Astrocyte (in vitro differentiated cells and primary cell): ENCODE measurements at regions not wholly inside any gene's neighbourhood (a gene's known extent, or its start where the extent isn't known, plus 50 kb on each side); places are given as distances from the start of the nearest gene placed in this dataset.
A peak's percentile ranks its signal among the peaks of the same experiment; 100 is the strongest.

Source experiments
- DNase-seq: peaks from one replicate; pipeline ENCODE4 v3.0.0-alpha.2; 2010; ENCODE audit warnings: low read depth
- FAIRE-seq: peaks from 2 replicates; lab custom pipeline; 2011; peaks lifted over from hg19 to GRCh38; lab: Jason Lieb, UNC
- H2AFZ ChIP-seq: 2 replicates; pipeline ENCODE4 v1.6.0; 2012; ENCODE audit warnings: low read depth, low read length, inconsistent platforms
- H3K27ac ChIP-seq: 2 replicates; pipeline ENCODE4 v1.5.1; 2011; ENCODE audit warnings: low read depth, low read length, inconsistent platforms
- H3K27me3 ChIP-seq: 2 replicates; pipeline ENCODE4 v1.6.0; 2011; ENCODE audit warnings: low read length, inconsistent platforms; ENCODE audit not compliant: insufficient read depth
- H3K36me3 ChIP-seq: 2 replicates; pipeline ENCODE4 v1.5.1; 2011; ENCODE audit warnings: low read length, inconsistent platforms; ENCODE audit not compliant: insufficient read depth
- H3K4me1 ChIP-seq: 2 replicates; pipeline ENCODE4 v1.5.1; 2011; ENCODE audit warnings: low read length, inconsistent platforms; ENCODE audit not compliant: insufficient read depth
- H3K4me2 ChIP-seq: 2 replicates; pipeline ENCODE4 v1.6.0; 2012; ENCODE audit warnings: low read length, inconsistent platforms
- H3K4me3 ChIP-seq: 2 replicates; pipeline ENCODE4 v1.5.1; 2011; ENCODE audit warnings: low read depth, mild to moderate bottlenecking, low read length, inconsistent platforms; ENCODE audit not compliant: insufficient read depth
- H3K79me2 ChIP-seq: 2 replicates; pipeline ENCODE4 v1.6.0; 2012; ENCODE audit warnings: mild to moderate bottlenecking, low read length, inconsistent platforms; ENCODE audit not compliant: insufficient read depth
- H3K9ac ChIP-seq: 2 replicates; pipeline ENCODE4 v1.6.0; 2012; ENCODE audit warnings: mild to moderate bottlenecking, low read length, inconsistent platforms
- H3K9me3 ChIP-seq: 2 replicates; pipeline ENCODE4 v1.5.1; 2012; ENCODE audit warnings: low read depth, mild to moderate bottlenecking, low read length, inconsistent platforms; ENCODE audit not compliant: insufficient read depth
- H4K20me1 ChIP-seq: 2 replicates; pipeline ENCODE4 v1.6.0; 2012; ENCODE audit warnings: low read length, inconsistent platforms; ENCODE audit not compliant: insufficient read depth
- H3K27ac Mint-ChIP-seq: one replicate; pipeline ENCODE4 v1.8.0; 2021; ENCODE audit warnings: mild to moderate bottlenecking, mixed read lengths; ENCODE audit not compliant: unreplicated experiment
- H3K27me3 Mint-ChIP-seq: one replicate; pipeline ENCODE4 v1.8.0; 2021; ENCODE audit warnings: low read depth, mixed read lengths; ENCODE audit not compliant: unreplicated experiment
- H3K36me3 Mint-ChIP-seq: one replicate; pipeline ENCODE4 v1.8.0; 2021; ENCODE audit warnings: low read depth, mixed read lengths; ENCODE audit not compliant: unreplicated experiment
- H3K4me1 Mint-ChIP-seq: one replicate; pipeline ENCODE4 v1.8.0; 2021; ENCODE audit warnings: low read depth, mixed read lengths; ENCODE audit not compliant: unreplicated experiment
- H3K4me3 Mint-ChIP-seq: one replicate; pipeline ENCODE4 v1.8.0; 2021; ENCODE audit warnings: mild to moderate bottlenecking, moderate library complexity, mixed read lengths; ENCODE audit not compliant: unreplicated experiment
- H3K9me3 Mint-ChIP-seq: one replicate; pipeline ENCODE4 v1.8.0; 2021; ENCODE audit warnings: mild to moderate bottlenecking, mixed read lengths; ENCODE audit not compliant: unreplicated experiment
- EZH2 ChIP-seq: IDR thresholded peaks from 2 replicates; pipeline ENCODE4 v1.6.1; 2012; ENCODE audit warnings: mild to moderate bottlenecking, low read length, inconsistent platforms; ENCODE audit not compliant: insufficient read depth
- TF ChIP-seq, protein P1 (sequence below): IDR thresholded peaks from 2 replicates; pipeline ENCODE4 v1.5.1; 2011; ENCODE audit warnings: low read depth, mild to moderate bottlenecking, inconsistent platforms, low read length, moderate library complexity; ENCODE audit not compliant: insufficient read depth

DNA sequence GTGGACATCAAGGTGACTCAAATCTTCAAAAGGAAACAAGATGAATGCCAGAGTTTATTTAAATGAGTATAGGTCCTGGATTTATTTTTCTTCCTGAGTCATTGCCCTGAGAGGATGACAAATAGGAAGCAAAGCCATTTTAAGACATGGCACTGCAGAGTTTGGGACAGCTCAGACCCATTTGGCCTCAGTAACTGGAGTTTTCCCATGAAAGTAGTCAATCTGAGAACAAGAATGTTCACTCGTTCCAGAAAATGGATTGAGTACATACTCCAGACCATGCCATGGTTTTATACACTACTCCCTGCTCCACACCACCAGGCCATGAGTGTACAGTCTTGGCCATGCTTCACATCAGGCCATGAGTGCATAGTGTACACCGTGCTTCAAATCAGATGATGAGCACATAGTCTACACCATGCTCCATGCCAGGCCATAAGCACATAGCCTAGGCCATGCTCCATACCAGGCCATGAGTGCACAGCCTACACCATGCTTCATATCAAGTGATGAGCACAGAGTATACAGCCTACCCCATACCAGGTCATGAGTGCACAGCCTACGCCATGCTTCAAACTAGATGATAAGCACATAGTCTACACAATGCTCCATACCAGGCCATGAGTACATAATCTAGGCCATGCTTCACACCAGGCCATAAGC, 202.4 kb downstream of the FBXO15 start:
- Mint-ChIP-seq H3K4me1 (peaks cover 50% of the 10 kb centered on the region), H3K9me3 (peaks cover 2% of the 10 kb centered on the region), H3K36me3 (no peaks in the 10 kb centered on the region), H3K27ac (peak overlapping the region; percentile 30), H3K4me3 (no peak overlapping the region), H3K27me3 (no peaks in the 10 kb centered on the region)
- TF ChIP-seq, protein P1, sequence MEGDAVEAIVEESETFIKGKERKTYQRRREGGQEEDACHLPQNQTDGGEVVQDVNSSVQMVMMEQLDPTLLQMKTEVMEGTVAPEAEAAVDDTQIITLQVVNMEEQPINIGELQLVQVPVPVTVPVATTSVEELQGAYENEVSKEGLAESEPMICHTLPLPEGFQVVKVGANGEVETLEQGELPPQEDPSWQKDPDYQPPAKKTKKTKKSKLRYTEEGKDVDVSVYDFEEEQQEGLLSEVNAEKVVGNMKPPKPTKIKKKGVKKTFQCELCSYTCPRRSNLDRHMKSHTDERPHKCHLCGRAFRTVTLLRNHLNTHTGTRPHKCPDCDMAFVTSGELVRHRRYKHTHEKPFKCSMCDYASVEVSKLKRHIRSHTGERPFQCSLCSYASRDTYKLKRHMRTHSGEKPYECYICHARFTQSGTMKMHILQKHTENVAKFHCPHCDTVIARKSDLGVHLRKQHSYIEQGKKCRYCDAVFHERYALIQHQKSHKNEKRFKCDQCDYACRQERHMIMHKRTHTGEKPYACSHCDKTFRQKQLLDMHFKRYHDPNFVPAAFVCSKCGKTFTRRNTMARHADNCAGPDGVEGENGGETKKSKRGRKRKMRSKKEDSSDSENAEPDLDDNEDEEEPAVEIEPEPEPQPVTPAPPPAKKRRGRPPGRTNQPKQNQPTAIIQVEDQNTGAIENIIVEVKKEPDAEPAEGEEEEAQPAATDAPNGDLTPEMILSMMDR, result no peak
- no peak for TF ChIP-seq EZH2
- H3K9me3 ChIP-seq, result no peaks in the 10 kb centered on the region
- H4K20me1 ChIP-seq, result no peaks in the 10 kb centered on the region
- H3K79me2 ChIP-seq, result no peaks in the 10 kb centered on the region
- peak; percentile 34 for FAIRE-seq
- peak overlapping the region; percentile 48 for H3K27ac ChIP-seq
- H2AFZ ChIP-seq, result no peak overlapping the region
- peak; percentile 49 for DNase-seq
- H3K27me3 ChIP-seq, result no peaks in the 10 kb centered on the region
- H3K4me3 ChIP-seq, result no peak overlapping the region
- peak overlapping the region; percentile 1 for H3K4me2 ChIP-seq
- no peaks in the 10 kb centered on the region for H3K36me3 ChIP-seq
- H3K9ac ChIP-seq, result no peak overlapping the region
- H3K4me1 ChIP-seq, result peaks cover 19% of the 10 kb centered on the region

DNA sequence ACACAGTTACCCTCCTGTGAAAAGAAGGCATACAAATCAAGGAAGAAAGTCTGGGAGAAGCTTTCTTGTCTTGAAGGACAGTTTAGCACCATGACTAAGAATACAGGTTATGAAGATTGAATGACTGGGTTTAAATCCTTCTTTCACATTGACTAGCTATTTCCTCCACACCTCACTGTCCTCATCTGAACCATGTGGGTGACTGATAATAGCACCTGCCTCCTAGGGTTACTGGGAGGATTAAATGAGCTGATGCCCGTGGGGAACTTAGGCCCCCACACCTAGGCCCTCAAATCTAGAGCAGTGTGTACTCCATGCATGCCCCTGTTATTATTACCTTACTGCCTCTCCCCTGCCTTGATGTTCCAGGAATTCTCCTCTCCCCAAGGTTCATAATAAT, 202.9 kb downstream of the FBXO15 start:
- FAIRE-seq (no peak), DNase-seq (no peak)
- Mint-ChIP-seq H3K27ac (no peak overlapping the region), H3K4me3 (no peak overlapping the region), H3K4me1 (peaks cover 45% of the 10 kb centered on the region), H3K36me3 (no peaks in the 10 kb centered on the region), H3K27me3 (peaks cover 2% of the 10 kb centered on the region), H3K9me3 (peaks cover 2% of the 10 kb centered on the region)
- no peak overlapping the region for H2AFZ ChIP-seq
- H3K36me3 ChIP-seq, result no peaks in the 10 kb centered on the region
- TF ChIP-seq, protein P1, result no peak
- no peak for TF ChIP-seq EZH2
- H4K20me1 ChIP-seq, result no peaks in the 10 kb centered on the region
- H3K27me3 ChIP-seq, result no peaks in the 10 kb centered on the region
- no peak overlapping the region for H3K4me3 ChIP-seq
- H3K4me1 ChIP-seq, result peaks cover 19% of the 10 kb centered on the region
- H3K4me2 ChIP-seq, result peak overlapping the region; percentile 23
- H3K79me2 ChIP-seq, result no peaks in the 10 kb centered on the region
- H3K9ac ChIP-seq, result no peak overlapping the region
- H3K9me3 ChIP-seq, result no peaks in the 10 kb centered on the region
- H3K27ac ChIP-seq, result peak overlapping the region; percentile 48

GRCh38 chr18:73943763-73944162, 203.9 kb downstream of the FBXO15 start:
- Mint-ChIP-seq H3K9me3 (peaks cover 2% of the 10 kb centered on the region), H3K4me1 (peaks cover 35% of the 10 kb centered on the region), H3K27ac (no peak overlapping the region), H3K4me3 (no peak overlapping the region), H3K36me3 (no peaks in the 10 kb centered on the region), H3K27me3 (peaks cover 6% of the 10 kb centered on the region)
- Histone ChIP-seq H3K4me1 (peaks cover 19% of the 10 kb centered on the region), H3K9ac (no peak overlapping the region), H3K27ac (no peak overlapping the region), H3K27me3 (no peaks in the 10 kb centered on the region), H4K20me1 (no peaks in the 10 kb centered on the region), H3K4me2 (no peak overlapping the region), H3K9me3 (no peaks in the 10 kb centered on the region), H3K4me3 (no peak overlapping the region), H3K36me3 (no peaks in the 10 kb centered on the region), H2AFZ (no peak overlapping the region), H3K79me2 (no peaks in the 10 kb centered on the region)
- no peak for TF ChIP-seq EZH2
- TF ChIP-seq, protein P1, result no peak
- FAIRE-seq (no peak), DNase-seq (no peak)
